SH-SY5Y (cell line): ENCODE measurements at regions not wholly inside any gene's neighbourhood (a gene's known extent, or its start where the extent isn't known, plus 50 kb on each side); places are given as distances from the start of the nearest gene placed in this dataset.

Source experiments
- GATA2 ChIP-seq: IDR thresholded peaks from 2 replicates; pipeline ENCODE4 v1.6.1; 2011; ENCODE audit warnings: mild to moderate bottlenecking, low read depth, low read length
- GATA3 ChIP-seq: IDR thresholded peaks from 2 replicates; pipeline ENCODE4 v1.6.1; 2011; ENCODE audit warnings: low read depth, mild to moderate bottlenecking, low read length, moderate library complexity

- no peak for TF ChIP-seq GATA2
- TF ChIP-seq GATA3: no peak
Observed at GRCh38 chr18:67636597-67637385, 120.3 kb upstream of the DSEL start.
